Ishikawa (cell line): ENCODE measurements at regions not wholly inside any gene's neighbourhood (a gene's known extent, or its start where the extent isn't known, plus 50 kb on each side); places are given as distances from the start of the nearest gene placed in this dataset.

Experiments
- CEBPB ChIP-seq: IDR thresholded peaks from 2 replicates; pipeline ENCODE4 v1.6.1; 2012
- CREB1 ChIP-seq: IDR thresholded peaks from 2 replicates; pipeline ENCODE4 v1.6.1; 2012; ENCODE audit warnings: low read depth
- EGR1 ChIP-seq: IDR thresholded peaks from 2 replicates; pipeline ENCODE4 v1.6.1; 2012
- EP300 ChIP-seq: IDR thresholded peaks from 2 replicates; pipeline ENCODE4 v1.6.1; 2012; ENCODE audit warnings: borderline replicate concordance
- FOXM1 ChIP-seq: IDR thresholded peaks from 2 replicates; pipeline ENCODE4 v1.6.1; 2012; ENCODE audit warnings: low read depth, borderline replicate concordance
- NFIC ChIP-seq: IDR thresholded peaks from 2 replicates; pipeline ENCODE4 v1.6.1; 2012
- RAD21 ChIP-seq: IDR thresholded peaks from 2 replicates; pipeline ENCODE4 v1.6.1; 2012; ENCODE audit warnings: low read depth
- TAF1 ChIP-seq: IDR thresholded peaks from 2 replicates; pipeline ENCODE4 v1.6.1; 2012; ENCODE audit warnings: low read depth, mild to moderate bottlenecking
- TCF12 ChIP-seq: IDR thresholded peaks from 2 replicates; pipeline ENCODE4 v1.6.1; 2012; ENCODE audit warnings: low read depth
- TEAD4 ChIP-seq: IDR thresholded peaks from 2 replicates; pipeline ENCODE4 v1.6.1; 2012
- YY1 ChIP-seq: IDR thresholded peaks from 2 replicates; pipeline ENCODE4 v1.6.1; 2012; ENCODE audit warnings: low read depth
- ZBTB7A ChIP-seq: IDR thresholded peaks from 2 replicates; pipeline ENCODE4 v1.6.1; 2012; ENCODE audit warnings: low read depth
- TF ChIP-seq, protein P1 (sequence below): IDR thresholded peaks from 2 replicates; pipeline ENCODE4 v1.6.1; 2012
- TF ChIP-seq, protein P2 (sequence below): IDR thresholded peaks from 2 replicates; pipeline ENCODE4 v1.6.1; 2012
- TF ChIP-seq, protein P3 (sequence below): IDR thresholded peaks from 2 replicates; pipeline ENCODE4 v1.6.1; 2012; ENCODE audit warnings: low read depth, mild to moderate bottlenecking

DNA sequence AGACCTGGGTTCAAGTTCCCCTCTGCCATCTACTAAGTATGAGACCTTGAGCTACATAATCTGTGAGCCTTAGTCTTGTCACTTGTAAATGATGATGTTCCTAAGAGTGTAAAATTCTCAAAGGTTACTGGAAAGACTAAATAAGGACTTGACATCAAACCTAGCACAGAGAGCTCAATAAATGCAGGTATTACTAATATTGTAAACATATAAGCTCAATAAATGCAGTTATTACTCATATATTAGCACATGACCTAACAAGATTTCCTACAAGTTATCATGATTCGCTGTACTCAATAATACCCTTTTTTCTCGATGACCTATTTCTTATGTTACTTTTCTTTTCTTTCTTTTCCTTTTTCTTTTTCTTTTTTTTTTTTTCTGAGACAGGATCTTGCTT, 174.9 kb downstream of the ZNF281 start:
- TF ChIP-seq RAD21: no peak
- no peak for TF ChIP-seq TEAD4
- no peak for TF ChIP-seq TCF12
- TF ChIP-seq NFIC: no peak
- TF ChIP-seq CEBPB: no peak
- TF ChIP-seq, protein P1, sequence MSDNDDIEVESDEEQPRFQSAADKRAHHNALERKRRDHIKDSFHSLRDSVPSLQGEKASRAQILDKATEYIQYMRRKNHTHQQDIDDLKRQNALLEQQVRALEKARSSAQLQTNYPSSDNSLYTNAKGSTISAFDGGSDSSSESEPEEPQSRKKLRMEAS: no peak
- no peak for TF ChIP-seq EP300
- TF ChIP-seq YY1: no peak
- TF ChIP-seq FOXM1: no peak
- TF ChIP-seq, protein P2, sequence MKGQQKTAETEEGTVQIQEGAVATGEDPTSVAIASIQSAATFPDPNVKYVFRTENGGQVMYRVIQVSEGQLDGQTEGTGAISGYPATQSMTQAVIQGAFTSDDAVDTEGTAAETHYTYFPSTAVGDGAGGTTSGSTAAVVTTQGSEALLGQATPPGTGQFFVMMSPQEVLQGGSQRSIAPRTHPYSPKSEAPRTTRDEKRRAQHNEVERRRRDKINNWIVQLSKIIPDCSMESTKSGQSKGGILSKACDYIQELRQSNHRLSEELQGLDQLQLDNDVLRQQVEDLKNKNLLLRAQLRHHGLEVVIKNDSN: no peak
- TF ChIP-seq TAF1: no peak
- TF ChIP-seq CREB1: no peak
- TF ChIP-seq, protein P3, sequence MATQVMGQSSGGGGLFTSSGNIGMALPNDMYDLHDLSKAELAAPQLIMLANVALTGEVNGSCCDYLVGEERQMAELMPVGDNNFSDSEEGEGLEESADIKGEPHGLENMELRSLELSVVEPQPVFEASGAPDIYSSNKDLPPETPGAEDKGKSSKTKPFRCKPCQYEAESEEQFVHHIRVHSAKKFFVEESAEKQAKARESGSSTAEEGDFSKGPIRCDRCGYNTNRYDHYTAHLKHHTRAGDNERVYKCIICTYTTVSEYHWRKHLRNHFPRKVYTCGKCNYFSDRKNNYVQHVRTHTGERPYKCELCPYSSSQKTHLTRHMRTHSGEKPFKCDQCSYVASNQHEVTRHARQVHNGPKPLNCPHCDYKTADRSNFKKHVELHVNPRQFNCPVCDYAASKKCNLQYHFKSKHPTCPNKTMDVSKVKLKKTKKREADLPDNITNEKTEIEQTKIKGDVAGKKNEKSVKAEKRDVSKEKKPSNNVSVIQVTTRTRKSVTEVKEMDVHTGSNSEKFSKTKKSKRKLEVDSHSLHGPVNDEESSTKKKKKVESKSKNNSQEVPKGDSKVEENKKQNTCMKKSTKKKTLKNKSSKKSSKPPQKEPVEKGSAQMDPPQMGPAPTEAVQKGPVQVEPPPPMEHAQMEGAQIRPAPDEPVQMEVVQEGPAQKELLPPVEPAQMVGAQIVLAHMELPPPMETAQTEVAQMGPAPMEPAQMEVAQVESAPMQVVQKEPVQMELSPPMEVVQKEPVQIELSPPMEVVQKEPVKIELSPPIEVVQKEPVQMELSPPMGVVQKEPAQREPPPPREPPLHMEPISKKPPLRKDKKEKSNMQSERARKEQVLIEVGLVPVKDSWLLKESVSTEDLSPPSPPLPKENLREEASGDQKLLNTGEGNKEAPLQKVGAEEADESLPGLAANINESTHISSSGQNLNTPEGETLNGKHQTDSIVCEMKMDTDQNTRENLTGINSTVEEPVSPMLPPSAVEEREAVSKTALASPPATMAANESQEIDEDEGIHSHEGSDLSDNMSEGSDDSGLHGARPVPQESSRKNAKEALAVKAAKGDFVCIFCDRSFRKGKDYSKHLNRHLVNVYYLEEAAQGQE: no peak

DNA sequence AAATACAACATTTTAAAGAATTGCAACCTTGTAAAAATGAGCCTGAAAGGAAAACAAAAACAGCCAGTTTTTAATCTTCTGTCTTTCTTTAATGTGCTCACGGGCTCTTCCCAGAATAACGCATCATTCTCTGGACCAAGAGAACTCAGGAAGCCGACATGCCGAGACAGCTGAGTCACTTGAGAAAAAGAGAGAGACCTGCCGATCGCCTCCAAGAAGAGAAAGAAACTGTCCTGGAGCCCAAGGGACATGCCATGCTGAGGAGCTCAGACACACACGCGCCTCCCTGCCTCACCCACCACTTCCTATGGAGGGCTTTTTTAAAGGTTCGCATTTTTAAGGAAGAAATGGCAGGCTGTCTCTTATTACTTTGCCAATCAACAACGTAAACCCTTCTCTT, 176.4 kb downstream of the ZNF281 start:
- TF ChIP-seq ZBTB7A (no peak), CREB1 (no peak), FOXM1 (no peak), TCF12 (no peak), YY1 (no peak), RAD21 (no peak), TEAD4 (no peak), CEBPB (no peak), EP300 (no peak)
- TF ChIP-seq, protein P1: no peak

DNA sequence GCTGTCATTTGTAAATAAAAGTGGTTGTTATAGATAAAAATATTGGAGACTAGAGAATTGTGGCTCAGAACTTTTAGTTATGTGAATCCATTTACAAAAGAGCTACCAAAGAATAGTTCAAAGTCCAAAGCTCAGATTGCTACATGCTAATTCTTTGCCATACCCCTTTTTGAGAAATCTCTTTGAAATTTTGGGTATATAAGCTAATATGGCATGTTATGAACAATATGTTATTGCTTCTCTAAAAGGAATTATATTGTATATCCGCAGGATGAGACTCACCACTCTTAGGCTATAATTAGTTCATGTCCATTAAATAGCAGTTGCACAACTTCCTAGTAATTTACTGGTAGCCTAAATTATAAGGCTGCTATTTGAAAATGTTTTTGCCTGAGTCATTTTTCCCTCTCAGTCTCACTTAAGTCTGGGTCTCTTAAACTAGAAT, 178.0 kb downstream of the ZNF281 start:
- TF ChIP-seq, protein P1: no peak
- no peak for TF ChIP-seq CREB1
- TF ChIP-seq TEAD4: no peak
- TF ChIP-seq, protein P3: no peak
- TF ChIP-seq EGR1: no peak
- no peak for TF ChIP-seq YY1
- TF ChIP-seq TCF12: no peak
- no peak for TF ChIP-seq ZBTB7A
- TF ChIP-seq EP300: no peak
- no peak for TF ChIP-seq FOXM1
- TF ChIP-seq RAD21: no peak
- TF ChIP-seq, protein P2: no peak
- no peak for TF ChIP-seq TAF1
- no peak for TF ChIP-seq NFIC
- no peak for TF ChIP-seq CEBPB

DNA sequence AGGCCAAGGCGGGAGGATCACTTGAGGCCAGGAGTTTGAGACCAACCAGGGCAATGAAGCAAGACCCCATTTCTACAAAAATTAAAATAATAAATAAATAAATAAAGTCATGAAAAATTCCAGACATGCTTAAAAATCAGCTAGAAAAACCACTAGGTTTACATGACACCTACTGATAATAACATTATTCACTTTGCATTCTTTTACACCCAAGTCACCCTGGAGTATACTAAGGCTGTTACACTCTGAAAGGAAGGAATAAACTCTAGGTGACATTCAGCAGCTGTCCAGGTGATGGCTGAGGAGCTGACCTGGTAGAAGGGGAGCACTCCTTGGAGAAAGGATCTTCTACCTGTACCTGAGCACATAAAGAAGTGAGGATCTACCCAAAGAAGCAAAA, 179.2 kb downstream of the ZNF281 start:
- TF ChIP-seq TEAD4 (no peak), TCF12 (no peak), EP300 (no peak), NFIC (no peak), FOXM1 (no peak), ZBTB7A (no peak), TAF1 (no peak), EGR1 (no peak), RAD21 (no peak), YY1 (no peak), CREB1 (no peak), CEBPB (no peak)
- TF ChIP-seq, protein P2: no peak
- TF ChIP-seq, protein P1: no peak
- TF ChIP-seq, protein P3: no peak
